ENCODE measurements at regions not wholly inside any gene's neighbourhood (a gene's known extent, or its start where the extent isn't known, plus 50 kb on each side); places are given as distances from the start of the nearest gene placed in this dataset.

DNA sequence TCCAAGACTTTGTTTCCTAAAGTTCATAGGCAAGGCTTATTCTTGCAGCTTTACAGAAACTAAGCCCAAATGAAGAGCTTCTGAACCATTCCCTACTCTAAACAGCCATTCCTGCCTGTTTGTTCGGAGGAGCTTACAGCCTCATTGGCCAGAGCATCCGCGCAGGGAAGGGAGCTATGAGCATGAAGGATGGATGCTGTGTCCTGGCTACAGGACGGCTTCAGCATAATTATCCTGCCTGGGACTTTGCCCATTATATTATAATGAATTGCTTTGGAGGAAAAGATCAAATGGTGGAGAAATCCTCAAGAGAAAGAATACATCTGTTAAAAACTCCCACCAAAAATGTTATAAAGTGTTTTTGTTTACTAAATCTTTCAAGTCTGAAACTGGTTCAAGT lies 378.2 kb upstream of the BTBD3 start:
- DNase-seq (ENCODE audit: low read depth in 4 of 4, low spot score in 1 of 4): no peak

DNA sequence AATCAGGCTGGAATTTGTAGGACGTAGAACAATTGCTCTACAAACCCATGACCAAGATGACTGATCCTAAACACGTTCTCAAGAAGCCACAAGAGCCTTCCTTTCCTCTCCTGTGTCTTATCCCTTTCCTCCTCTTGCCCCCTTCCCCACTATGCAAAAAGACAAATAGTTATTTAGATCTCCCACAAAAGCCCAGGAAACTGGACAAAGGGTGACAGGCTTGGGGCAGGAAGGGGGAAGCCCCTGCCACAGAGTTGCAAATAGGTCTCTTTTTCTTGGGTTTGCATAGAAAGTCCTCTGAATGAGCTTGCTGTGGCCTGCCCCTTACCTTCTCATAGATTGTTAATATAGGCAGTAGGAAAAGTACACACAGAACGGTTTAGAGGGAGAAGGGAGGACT lies 377.1 kb upstream of the BTBD3 start:
- no peak for DNase-seq (ENCODE audit: low read depth in 4 of 4, low spot score in 1 of 4)

DNA sequence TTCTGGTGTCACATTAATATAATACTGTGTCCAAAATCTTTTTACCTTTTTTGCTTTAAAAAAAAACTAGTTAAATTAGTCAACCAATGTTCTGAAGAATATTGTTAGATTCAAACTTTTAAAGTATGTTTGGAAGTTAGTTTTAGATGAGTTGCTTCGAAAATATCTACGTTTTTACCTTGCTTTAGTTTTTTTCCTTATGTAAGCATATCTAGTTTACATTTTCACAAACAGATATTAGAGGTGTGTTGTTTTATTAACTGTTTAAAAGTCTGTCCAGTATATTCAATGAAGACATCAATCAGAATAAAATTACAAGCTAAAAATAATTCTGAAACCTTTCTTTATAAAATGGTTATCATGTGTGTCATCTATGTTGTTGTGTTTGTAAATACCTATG lies 375.0 kb upstream of the BTBD3 start:
- no peak for DNase-seq (ENCODE audit: low read depth in 4 of 4, low spot score in 1 of 4)

DNA sequence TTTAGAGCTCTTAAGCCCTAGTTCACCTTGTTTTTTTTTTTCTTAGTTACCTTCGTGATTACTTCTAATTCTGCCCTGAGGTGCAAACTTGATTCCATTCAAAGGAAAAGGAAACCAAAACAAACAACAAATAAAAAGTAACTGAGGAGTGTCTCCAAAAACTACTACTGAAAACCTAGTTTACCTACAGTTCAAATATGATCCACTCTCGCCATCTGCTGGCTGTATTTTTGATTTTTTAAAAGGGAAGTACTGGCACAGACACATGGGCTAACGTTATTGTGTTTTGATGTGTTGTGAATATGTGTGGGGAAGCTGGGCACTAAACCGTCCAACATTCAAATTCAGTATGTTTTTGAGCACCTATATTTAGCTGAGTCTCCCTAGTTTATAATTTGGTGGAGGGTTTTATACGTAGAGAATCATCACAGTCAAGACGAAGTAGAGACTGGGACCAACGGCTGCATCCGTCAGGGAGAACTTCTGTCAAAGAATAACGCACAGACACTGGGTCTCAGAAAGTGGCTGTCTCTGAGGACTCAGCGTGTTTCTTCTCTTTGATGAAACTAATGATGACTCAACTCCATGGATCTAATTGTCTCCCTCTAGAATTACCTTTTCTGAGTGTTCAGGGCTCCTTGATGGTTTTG lies 373.5 kb upstream of the BTBD3 start:
- DNase-seq (ENCODE audit: low read depth in 4 of 4, low spot score in 1 of 4): no peak

DNA sequence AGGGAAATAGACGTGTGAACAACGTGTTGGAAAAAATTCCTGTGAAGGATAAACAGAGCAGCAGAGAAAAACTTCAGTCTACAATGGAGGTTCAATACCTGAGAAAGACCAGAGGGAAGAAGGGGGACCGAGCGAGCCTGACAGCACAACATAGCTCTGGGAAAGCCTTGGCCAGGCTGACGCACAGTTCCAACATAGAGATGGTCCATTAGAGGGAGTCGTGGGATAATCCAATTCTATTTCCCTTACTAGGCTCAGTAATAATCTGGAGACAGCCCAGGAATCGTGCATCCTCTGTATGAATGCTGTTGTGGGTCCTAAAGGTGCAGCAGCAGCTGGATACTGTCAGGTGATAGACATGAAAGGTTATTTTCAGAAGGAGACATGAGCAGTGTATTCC lies 370.8 kb upstream of the BTBD3 start:
- no peak for DNase-seq (ENCODE audit: low read depth in 4 of 4, low spot score in 1 of 4)

GRCh38 chr20:11549172-11550103 lies 368.3 kb upstream of the BTBD3 start:
- no peak for DNase-seq (ENCODE audit: low read depth in 4 of 4, low spot score in 1 of 4)

DNA sequence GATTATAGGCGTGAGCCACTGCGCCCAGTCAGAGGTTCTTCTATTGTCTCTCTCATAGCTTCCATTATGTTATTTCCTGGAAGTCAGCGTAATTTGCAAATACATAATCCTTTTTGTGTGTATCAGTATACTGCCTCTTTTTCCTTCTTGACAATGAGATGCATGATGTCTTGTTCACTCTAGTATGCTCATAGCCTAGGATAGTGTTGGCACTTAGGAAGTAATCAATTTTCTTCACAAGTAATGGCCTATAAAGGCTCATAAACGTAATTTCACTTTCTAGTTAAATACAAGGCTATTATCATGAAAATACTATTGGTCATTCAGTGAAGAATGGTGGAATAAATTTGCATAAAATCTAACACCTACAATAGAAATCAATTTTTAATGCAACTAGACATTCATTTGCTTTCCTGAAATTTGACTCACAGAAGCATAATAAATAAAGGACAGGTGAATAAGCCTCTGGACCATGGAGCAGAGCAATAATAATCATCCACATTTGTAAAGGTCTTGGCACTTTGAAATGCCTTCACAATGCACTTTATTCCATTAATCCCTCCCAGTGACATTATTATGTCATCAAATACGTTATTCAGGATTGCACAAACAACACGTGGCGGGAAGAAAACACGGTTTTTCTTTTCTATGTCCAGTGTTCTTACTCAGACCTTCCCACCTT lies 366.9 kb upstream of the BTBD3 start:
- DNase-seq (ENCODE audit: low read depth in 4 of 4, low spot score in 1 of 4): no peak

DNA sequence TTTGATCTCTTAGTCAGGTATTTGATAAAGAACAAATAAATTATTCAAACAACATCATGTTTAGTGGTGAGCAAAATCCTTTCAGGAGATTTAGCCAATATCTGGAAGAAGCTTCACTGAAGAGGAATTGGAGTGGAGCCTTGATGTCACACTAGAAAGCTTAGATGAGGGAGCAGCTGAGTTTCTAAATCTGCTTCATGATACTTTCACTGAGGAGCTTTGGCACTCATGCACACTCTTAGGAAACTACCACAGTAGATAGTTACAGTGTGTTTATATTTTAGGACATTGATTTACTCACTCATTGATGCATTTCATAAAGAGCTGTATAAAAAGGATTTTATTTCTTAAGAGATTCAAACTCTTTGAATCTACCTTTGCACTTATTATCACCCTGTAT lies 366.2 kb upstream of the BTBD3 start:
- no peak for DNase-seq (ENCODE audit: low read depth in 4 of 4, low spot score in 1 of 4)

DNA sequence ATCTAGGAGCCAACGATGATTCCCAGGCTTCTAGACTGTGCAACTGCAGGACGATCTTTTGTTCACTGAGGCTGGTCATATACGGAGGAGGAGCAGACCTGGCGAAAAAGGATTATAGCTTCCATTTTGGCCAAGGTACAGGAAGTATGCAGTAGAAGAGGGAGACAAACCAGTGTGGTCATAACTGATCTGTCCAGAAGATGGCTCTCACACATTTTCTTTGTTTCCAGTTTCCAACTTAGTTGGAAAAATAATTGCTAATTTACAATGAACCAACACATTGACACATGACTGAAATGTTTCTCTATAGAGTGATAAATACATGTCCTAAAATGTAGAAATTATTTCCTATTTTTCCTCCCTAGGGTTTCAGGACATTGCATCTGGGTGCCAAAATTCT lies 364.1 kb upstream of the BTBD3 start:
- DNase-seq (ENCODE audit: low read depth in 4 of 4, low spot score in 1 of 4): no peak

DNA sequence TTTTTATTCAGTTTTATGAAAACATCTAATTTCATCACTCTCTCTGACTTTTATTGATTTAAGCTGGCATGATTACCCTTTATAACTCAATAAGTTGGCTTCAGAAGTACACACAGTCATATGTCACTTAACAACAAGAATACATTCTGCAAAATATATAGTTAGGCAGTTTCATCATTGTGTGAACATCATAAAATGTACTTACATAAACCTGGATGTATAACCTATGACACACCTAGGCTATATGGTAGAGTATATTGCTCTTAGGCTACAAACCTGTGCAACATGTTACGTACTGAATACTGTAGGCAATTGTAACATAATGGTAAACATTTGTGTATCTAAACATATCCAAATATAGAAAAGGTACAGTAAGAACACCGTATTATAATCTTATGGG lies 362.2 kb upstream of the BTBD3 start:
- DNase-seq (ENCODE audit: low read depth in 4 of 4, low spot score in 1 of 4): no peak

DNA sequence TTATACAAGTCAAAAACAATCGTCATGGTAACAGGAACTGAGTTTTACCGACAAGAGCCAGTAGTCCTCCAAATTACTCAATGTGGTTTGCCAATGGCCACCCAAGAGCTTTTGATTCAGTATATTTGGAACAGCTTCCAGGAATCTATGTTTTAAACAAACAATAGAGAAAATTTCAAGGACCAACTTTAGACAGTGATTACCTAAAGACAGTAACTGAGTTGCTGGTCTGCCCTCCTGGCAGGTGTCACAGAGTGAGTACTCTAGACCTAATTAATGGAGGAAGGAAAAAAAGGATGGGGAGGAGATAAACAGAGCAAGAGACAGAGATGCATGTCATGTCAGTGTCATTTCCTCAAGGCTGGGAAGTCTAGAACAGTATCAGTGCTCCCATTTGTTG lies 361.3 kb upstream of the BTBD3 start:
- no peak for DNase-seq (ENCODE audit: low read depth in 4 of 4, low spot score in 1 of 4)

- DNase-seq (ENCODE audit: low read depth in 4 of 4, low spot score in 1 of 4): no peak
Observed at GRCh38 chr20:11564491-11564890, 353.2 kb upstream of the BTBD3 start.

GRCh38 chr20:11569163-11569562 lies 348.5 kb upstream of the BTBD3 start:
- no peak for DNase-seq (ENCODE audit: low read depth in 4 of 4, low spot score in 1 of 4)

DNA sequence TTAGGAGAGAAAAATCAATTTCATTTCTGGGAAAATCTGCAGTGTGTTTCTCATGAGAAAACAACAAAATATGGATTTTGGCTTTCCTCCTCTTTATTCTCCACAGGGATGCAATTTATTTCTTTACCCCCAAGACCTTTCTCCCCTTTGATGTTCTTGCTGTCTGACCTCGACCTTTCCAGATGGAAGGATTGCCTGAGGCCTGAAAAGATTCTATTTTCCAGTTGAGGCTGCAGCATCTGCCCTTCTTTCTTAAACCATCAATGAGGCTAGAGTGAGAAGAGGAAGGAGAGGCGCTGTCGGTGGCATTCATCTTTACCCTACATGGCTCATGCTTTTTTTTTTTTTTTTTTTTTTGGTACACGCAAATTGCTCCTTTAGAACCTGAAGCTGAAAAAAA lies 344.2 kb upstream of the BTBD3 start:
- no peak for DNase-seq (ENCODE audit: low read depth in 4 of 4, low spot score in 1 of 4)

GRCh38 chr20:11581271-11581670 lies 336.4 kb upstream of the BTBD3 start:
- no peak for DNase-seq (ENCODE audit: low read depth in 4 of 4, low spot score in 1 of 4)

- no peak for DNase-seq (ENCODE audit: low read depth in 4 of 4, low spot score in 1 of 4)
Observed at GRCh38 chr20:11582060-11582459, 335.6 kb upstream of the BTBD3 start.

DNA sequence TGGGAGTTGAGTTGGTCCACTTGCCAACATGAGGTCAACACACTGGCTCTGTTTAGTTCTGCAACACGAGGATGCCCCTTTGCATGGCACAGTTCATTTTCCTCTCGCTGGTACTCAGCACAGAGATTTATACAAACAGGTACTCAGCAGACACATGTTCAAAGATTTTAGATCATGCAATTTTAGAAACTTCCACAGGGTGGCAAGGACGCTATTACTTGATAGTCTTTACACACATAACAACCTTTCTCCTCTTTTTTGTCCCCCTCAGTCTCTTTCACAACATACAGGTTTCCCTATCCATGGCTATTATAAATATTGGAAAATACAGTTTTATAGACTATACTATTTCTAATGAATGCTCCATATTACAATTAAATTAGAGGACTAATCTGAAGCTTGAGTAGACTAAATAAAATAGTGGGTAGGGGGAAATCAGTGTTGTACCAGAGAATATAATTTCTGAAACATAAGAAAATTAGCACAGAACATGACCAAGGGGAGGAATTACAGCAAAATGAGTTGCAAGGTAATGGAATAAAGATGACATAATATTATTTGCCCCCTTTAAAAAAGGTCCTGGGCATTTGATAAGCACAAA lies 331.8 kb upstream of the BTBD3 start:
- DNase-seq (ENCODE audit: low read depth in 4 of 4, low spot score in 1 of 4): no peak

DNA sequence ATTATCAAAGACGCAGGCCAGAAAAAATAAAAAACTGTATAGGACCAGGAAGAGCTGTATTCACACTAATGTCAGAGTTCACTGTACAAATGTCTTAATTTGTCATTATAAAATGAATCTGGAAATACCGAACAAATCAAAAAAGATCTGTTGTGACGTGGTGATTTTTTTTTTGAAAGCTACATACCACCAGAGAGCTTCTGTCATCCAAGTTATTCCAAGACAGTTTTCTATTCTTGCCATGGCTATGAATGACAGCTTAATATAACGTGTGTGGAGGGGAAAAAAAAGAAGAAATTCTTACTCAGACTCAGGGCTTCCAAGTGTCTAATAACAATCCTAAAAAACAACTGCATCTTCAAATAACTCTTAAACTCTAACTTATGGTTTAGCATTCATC lies 328.8 kb upstream of the BTBD3 start:
- no peak for DNase-seq (ENCODE audit: low read depth in 4 of 4, low spot score in 1 of 4)

- DNase-seq (ENCODE audit: low read depth in 4 of 4, low spot score in 1 of 4): no peak
Observed at GRCh38 chr20:11591965-11592364, 325.7 kb upstream of the BTBD3 start.

DNA sequence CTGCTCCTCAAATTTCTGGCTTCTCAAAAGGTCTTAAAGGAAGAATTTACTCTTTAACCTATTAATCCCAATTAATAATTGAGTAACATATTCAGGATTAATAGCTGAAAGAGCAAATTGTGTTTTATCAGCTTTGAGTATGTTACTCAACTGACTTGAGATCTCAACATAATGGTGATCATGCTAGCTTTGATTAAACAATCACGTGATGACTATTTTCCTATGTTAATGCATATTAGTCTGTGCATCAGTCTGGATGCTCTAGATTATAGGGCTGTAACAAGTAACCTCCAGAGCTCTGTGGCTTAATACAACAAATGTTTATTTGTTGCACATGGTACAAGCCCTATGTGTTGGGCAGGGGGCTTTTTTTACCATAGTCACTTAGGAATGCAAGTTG lies 313.4 kb upstream of the BTBD3 start:
- DNase-seq (ENCODE audit: low read depth in 4 of 4, low spot score in 1 of 4): no peak

GRCh38 chr20:11607047-11607446 lies 310.6 kb upstream of the BTBD3 start:
- no peak for DNase-seq (ENCODE audit: low read depth in 4 of 4, low spot score in 1 of 4)

GRCh38 chr20:11608736-11609135 lies 309.0 kb upstream of the BTBD3 start:
- no peak for DNase-seq (ENCODE audit: low read depth in 4 of 4, low spot score in 1 of 4)

Measured in stimulated activated CD4-positive, alpha-beta T cell treated with anti-CD3 and anti-CD28 coated beads, Interleukin-1b, Interleukin-23, amount 100 ng/mL, for 24 hours (primary cell).